Left lung (tissue), 4 donors: ENCODE measurements at regions not wholly inside any gene's neighbourhood (a gene's known extent, or its start where the extent isn't known, plus 50 kb on each side); places are given as distances from the start of the nearest gene placed in this dataset.
A peak's percentile ranks its signal among the peaks of the same experiment; 100 is the strongest.

Source experiments
- ATAC-seq: fragments of 200-7000 bp; cut with Tn5 transposase; one replicate; pipeline ENCODE4 v1.9.1; 2020; ENCODE audit warnings: moderate library complexity
- DNase-seq, 4 donors: peaks; one replicate each; pipeline ENCODE4 v3.0.0-alpha.2; 2013 to 2020
- H3K27ac ChIP-seq, 2 donors: fragments of 200-600 bp; sonication (generic) in 1 of 2; one replicate each; pipeline versions ENCODE4 v1.5.0 to v1.8.0; 2020 to 2021
- H3K27me3 ChIP-seq, 2 donors: fragments of 200-600 bp; sonication (generic) in 1 of 2; one replicate each; pipeline versions ENCODE4 v1.5.0 to v1.8.0; 2020 to 2021
- H3K36me3 ChIP-seq, 2 donors: fragments of 200-600 bp; sonication (generic) in 1 of 2; one replicate each; pipeline versions ENCODE4 v1.5.0 to v1.8.0; 2020 to 2021
- H3K4me1 ChIP-seq, 2 donors: fragments of 200-600 bp; one replicate each; pipeline ENCODE4 v1.8.0; 2021
- H3K4me3 ChIP-seq, 2 donors: fragments of 200-600 bp; sonication (generic) in 1 of 2; one replicate each; pipeline versions ENCODE4 v1.5.0 to v1.8.0; 2020 to 2021; ENCODE audit warnings: mild to moderate bottlenecking in 1 of 2
- H3K9me3 ChIP-seq, 2 donors: fragments of 200-600 bp; sonication (generic) in 1 of 2; one replicate each; pipeline versions ENCODE4 v1.5.0 to v1.8.0; 2020 to 2021
- CTCF ChIP-seq, 2 donors: fragments of 200-600 bp; sonication (generic) in 1 of 2; IDR thresholded peaks; one replicate each; pipeline versions ENCODE4 v1.5.0 to v1.8.0; 2021; ENCODE audit warnings: antibody characterized with exemption in 2 of 2
- intact Hi-C, 2 donors: fragments of 100-400 bp; cut with DNase I; formaldehyde crosslinking; loops; one replicate each; pipeline versions ENCODE4 v1.11.2 to v1.14.2; 2022
- donor health status: DM: no; HTN: yes; CAD: no.
- donor health status: DM: no; HTN: no; CAD: no.

- DNase-seq, result no peak
- no peak for TF ChIP-seq CTCF (IDR thresholded peaks at IDR 0.05)
- peaks cover 0 to 34% of the 10 kb centered on the region in 2 donors for H3K4me1 ChIP-seq
- H3K36me3 ChIP-seq, result no peaks in the 10 kb centered on the region
- no peak overlapping the region for H3K27ac ChIP-seq
- H3K27me3 ChIP-seq, result no peaks in the 10 kb centered on the region
- H3K9me3 ChIP-seq, result no peaks in the 10 kb centered on the region
- H3K4me3 ChIP-seq, result no peak overlapping the region
- no peak for ATAC-seq
- intact Hi-C loops, result no loop called here
These were observed 136.7 kb upstream of the SESN3 start for GRCh38 chr11:95367726-95368125.

DNA sequence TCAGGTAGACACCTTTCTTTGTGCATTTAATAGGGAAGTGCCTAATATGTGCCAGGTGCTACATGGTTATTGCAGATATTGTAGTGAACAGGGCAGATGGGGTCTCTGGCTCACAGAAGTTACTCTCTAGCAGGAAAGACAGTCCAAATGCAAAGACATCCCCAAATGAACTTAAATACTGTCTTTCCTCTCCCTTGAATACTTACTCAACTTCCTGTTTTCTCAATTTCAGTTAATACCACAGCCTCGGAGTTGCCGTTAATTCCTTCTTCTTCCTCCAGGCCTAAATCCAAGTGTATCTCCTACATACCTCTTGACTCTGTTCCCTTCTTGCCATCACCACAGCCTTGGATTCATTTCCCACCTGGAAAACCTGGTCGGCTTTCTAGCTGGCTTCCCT, 134.3 kb upstream of the SESN3 start:
- Histone ChIP-seq H3K4me3 (no peak overlapping the region), H3K9me3 (no peaks in the 10 kb centered on the region), H3K27me3 (no peaks in the 10 kb centered on the region), H3K27ac (no peak overlapping the region), H3K4me1 (peaks cover 0 to 41% of the 10 kb centered on the region in 2 donors), H3K36me3 (no peaks in the 10 kb centered on the region)
- ATAC-seq, result no peak
- intact Hi-C loops, result no loop called here
- TF ChIP-seq CTCF (IDR thresholded peaks at IDR 0.05), result no peak
- DNase-seq, result no peak

GRCh38 chr11:95364324-95365295, 133.6 kb upstream of the SESN3 start:
- TF ChIP-seq CTCF (IDR thresholded peaks at IDR 0.05), result no peak
- ATAC-seq, result peak; percentile 86
- intact Hi-C loops, result no loop called here

GRCh38 chr11:95363708-95364107, 132.7 kb upstream of the SESN3 start:
- no peak overlapping the region for H3K4me3 ChIP-seq
- DNase-seq (no peak), ATAC-seq (no peak)
- intact Hi-C loops, result no loop called here
- no peak overlapping the region for H3K27ac ChIP-seq
- no peaks in the 10 kb centered on the region for H3K36me3 ChIP-seq
- no peak for TF ChIP-seq CTCF (IDR thresholded peaks at IDR 0.05)
- no peaks in the 10 kb centered on the region for H3K27me3 ChIP-seq
- H3K4me1 ChIP-seq, result peaks cover 0 to 48% of the 10 kb centered on the region in 2 donors
- no peaks in the 10 kb centered on the region for H3K9me3 ChIP-seq

More at GRCh38 chr11:95364324-95365295, 133.6 kb upstream of the SESN3 start:
- H3K27me3 ChIP-seq, result no peaks in the 10 kb centered on the region
- H3K9me3 ChIP-seq, result no peaks in the 10 kb centered on the region
- H3K36me3 ChIP-seq, result no peaks in the 10 kb centered on the region
- peaks cover 0 to 48% of the 10 kb centered on the region in 2 donors for H3K4me1 ChIP-seq
- H3K27ac ChIP-seq, result no peak overlapping the region
- peak in 1 of 4 donors; percentile 19 for DNase-seq
- no peak overlapping the region for H3K4me3 ChIP-seq

DNA sequence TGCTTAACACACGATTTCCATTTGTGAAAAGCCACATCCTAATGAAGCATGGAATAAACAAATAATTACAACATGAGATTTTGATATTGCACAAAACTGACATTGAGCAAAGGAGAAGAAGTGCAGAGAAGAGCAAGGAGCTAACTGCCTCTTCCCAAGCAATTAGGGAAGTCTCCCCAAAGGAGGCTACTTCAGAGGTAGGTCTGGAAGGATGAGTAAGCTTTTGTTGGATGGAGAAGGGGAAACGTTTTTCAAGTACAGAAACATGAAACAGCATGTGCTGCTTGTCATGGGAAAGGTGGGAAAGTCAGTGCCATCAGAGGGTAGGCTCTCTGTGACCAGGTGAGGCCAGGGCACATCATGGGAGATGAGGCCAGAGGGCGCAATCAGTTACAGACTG, 132.2 kb upstream of the SESN3 start:
- Histone ChIP-seq H3K9me3 (no peaks in the 10 kb centered on the region), H3K27ac (no peak overlapping the region), H3K36me3 (no peaks in the 10 kb centered on the region), H3K27me3 (no peaks in the 10 kb centered on the region), H3K4me3 (no peak overlapping the region), H3K4me1 (peaks cover 0 to 52% of the 10 kb centered on the region in 2 donors)
- TF ChIP-seq CTCF (IDR thresholded peaks at IDR 0.05), result no peak
- ATAC-seq (no peak), DNase-seq (no peak)
- intact Hi-C loops, result no loop called here
